ENCODE measurements at regions not wholly inside any gene's neighbourhood (a gene's known extent, or its start where the extent isn't known, plus 50 kb on each side); places are given as distances from the start of the nearest gene placed in this dataset.

DNA sequence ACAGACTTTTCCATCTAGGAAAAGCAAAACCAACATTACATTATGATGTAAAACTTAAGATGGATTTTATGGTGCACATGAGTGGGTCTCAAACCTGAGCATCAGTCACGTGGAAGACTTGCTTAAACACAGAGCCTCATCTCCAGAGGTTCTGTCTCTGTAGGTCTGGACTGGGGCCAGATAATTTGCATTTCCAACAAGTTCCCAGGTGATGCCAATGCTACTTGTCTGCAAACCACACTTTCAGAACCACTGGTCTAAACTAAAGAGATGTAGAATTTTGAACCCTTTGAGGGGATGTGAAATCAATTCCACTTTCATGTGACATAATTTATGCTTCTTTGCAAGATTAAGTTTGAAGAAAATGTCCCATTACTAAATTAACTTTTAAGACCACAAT lies 522.8 kb downstream of the MBD2 start:
- Histone ChIP-seq H3K4me2 (ENCODE audit: insufficient read depth, low read length) (no peak overlapping the region), H3K9me3 (ENCODE audit: low read depth, low read length) (no peaks in the 10 kb centered on the region), H3K27ac (ENCODE audit: low read depth, low read length) (no peak overlapping the region), H3K27me3 (ENCODE audit: insufficient read depth, low read length) (no peaks in the 10 kb centered on the region), H4K20me1 (ENCODE audit: insufficient read depth, low read length) (no peaks in the 10 kb centered on the region), H3K4me1 (ENCODE audit: insufficient read depth, low read length) (no peaks in the 10 kb centered on the region), H3K36me3 (ENCODE audit: insufficient read depth, low read length) (no peaks in the 10 kb centered on the region), H3K79me2 (ENCODE audit: insufficient read depth, low read length) (no peaks in the 10 kb centered on the region), H3K4me3 (ENCODE audit: insufficient read depth, low read length) (no peak overlapping the region), H2AFZ (ENCODE audit: low read length) (no peak overlapping the region)
- DNase-seq (ENCODE audit: insufficient read length, low spot score, missing footprints) = no peak
- no peak for TF ChIP-seq CTCF (IDR thresholded peaks at IDR 0.05; ENCODE audit: extremely low read depth, low read depth, low read length)

DNA sequence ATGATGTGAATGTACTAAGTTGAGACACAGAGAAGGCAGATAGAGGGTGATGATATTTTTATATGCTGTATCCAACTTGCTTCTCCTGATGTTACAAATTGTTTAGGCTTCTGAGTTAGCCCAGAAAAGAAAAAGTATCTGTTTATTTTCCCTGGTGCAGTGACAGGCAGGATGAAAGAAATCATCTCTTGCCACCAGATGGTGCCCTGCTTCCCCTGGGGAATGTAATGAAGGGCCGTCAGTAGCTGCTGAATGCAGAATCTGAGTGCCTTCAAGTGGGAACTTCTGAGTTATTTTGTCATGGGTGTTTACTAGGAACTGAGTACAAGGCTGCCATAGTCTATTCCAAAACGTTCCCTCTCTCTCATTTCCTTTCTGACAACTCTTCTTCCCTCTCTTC lies 525.6 kb downstream of the MBD2 start:
- Histone ChIP-seq H3K4me3 (ENCODE audit: insufficient read depth, low read length) (no peak overlapping the region), H3K27me3 (ENCODE audit: insufficient read depth, low read length) (no peaks in the 10 kb centered on the region), H3K36me3 (ENCODE audit: insufficient read depth, low read length) (no peaks in the 10 kb centered on the region), H3K4me1 (ENCODE audit: insufficient read depth, low read length) (no peaks in the 10 kb centered on the region), H3K4me2 (ENCODE audit: insufficient read depth, low read length) (no peak overlapping the region), H3K9me3 (ENCODE audit: low read depth, low read length) (no peaks in the 10 kb centered on the region), H2AFZ (ENCODE audit: low read length) (no peak overlapping the region), H3K79me2 (ENCODE audit: insufficient read depth, low read length) (no peaks in the 10 kb centered on the region), H4K20me1 (ENCODE audit: insufficient read depth, low read length) (no peaks in the 10 kb centered on the region), H3K27ac (ENCODE audit: low read depth, low read length) (no peak overlapping the region)
- peak; percentile 65 for DNase-seq (ENCODE audit: insufficient read length, low spot score, missing footprints)
- peak; percentile 55 for TF ChIP-seq CTCF (IDR thresholded peaks at IDR 0.05; ENCODE audit: extremely low read depth, low read depth, low read length)

GRCh38 chr18:53689886-53690285 lies 534.6 kb downstream of the MBD2 start:
- no peak overlapping the region for H3K4me3 ChIP-seq (ENCODE audit: insufficient read depth, low read length)
- no peak overlapping the region for H2AFZ ChIP-seq (ENCODE audit: low read length)
- TF ChIP-seq CTCF (IDR thresholded peaks at IDR 0.05; ENCODE audit: extremely low read depth, low read depth, low read length) = no peak
- H3K27ac ChIP-seq (ENCODE audit: low read depth, low read length) = no peak overlapping the region
- no peak for DNase-seq (ENCODE audit: insufficient read length, low spot score, missing footprints)
- H3K79me2 ChIP-seq (ENCODE audit: insufficient read depth, low read length) = no peaks in the 10 kb centered on the region
- H3K36me3 ChIP-seq (ENCODE audit: insufficient read depth, low read length) = no peaks in the 10 kb centered on the region
- H4K20me1 ChIP-seq (ENCODE audit: insufficient read depth, low read length) = no peaks in the 10 kb centered on the region
- H3K4me2 ChIP-seq (ENCODE audit: insufficient read depth, low read length) = no peak overlapping the region
- no peaks in the 10 kb centered on the region for H3K27me3 ChIP-seq (ENCODE audit: insufficient read depth, low read length)
- H3K9me3 ChIP-seq (ENCODE audit: low read depth, low read length) = no peaks in the 10 kb centered on the region
- no peaks in the 10 kb centered on the region for H3K4me1 ChIP-seq (ENCODE audit: insufficient read depth, low read length)

- TF ChIP-seq CTCF (IDR thresholded peaks at IDR 0.05; ENCODE audit: extremely low read depth, low read depth, low read length) = no peak
- H3K9me3 ChIP-seq (ENCODE audit: low read depth, low read length) = no peaks in the 10 kb centered on the region
- no peak overlapping the region for H3K4me3 ChIP-seq (ENCODE audit: insufficient read depth, low read length)
- no peak overlapping the region for H3K4me2 ChIP-seq (ENCODE audit: insufficient read depth, low read length)
- H4K20me1 ChIP-seq (ENCODE audit: insufficient read depth, low read length) = no peaks in the 10 kb centered on the region
- no peak overlapping the region for H3K27ac ChIP-seq (ENCODE audit: low read depth, low read length)
- no peaks in the 10 kb centered on the region for H3K79me2 ChIP-seq (ENCODE audit: insufficient read depth, low read length)
- no peaks in the 10 kb centered on the region for H3K27me3 ChIP-seq (ENCODE audit: insufficient read depth, low read length)
- no peak overlapping the region for H2AFZ ChIP-seq (ENCODE audit: low read length)
- no peaks in the 10 kb centered on the region for H3K4me1 ChIP-seq (ENCODE audit: insufficient read depth, low read length)
- no peak for DNase-seq (ENCODE audit: insufficient read length, low spot score, missing footprints)
- no peaks in the 10 kb centered on the region for H3K36me3 ChIP-seq (ENCODE audit: insufficient read depth, low read length)
Measured at GRCh38 chr18:53686965-53687364, 537.5 kb downstream of the MBD2 start.
